CD4-positive, alpha-beta T cell treated with Interleukin-4 for 4 hours (primary cell): ENCODE measurements at regions not wholly inside any gene's neighbourhood (a gene's known extent, or its start where the extent isn't known, plus 50 kb on each side); places are given as distances from the start of the nearest gene placed in this dataset.
"Not testable (repeated sequence)": the region's sequence is repeated elsewhere in the genome, so short reads cannot be mapped to it uniquely, and the experiment has no call there.

Source experiments
- DNase-seq: peaks from one replicate; pipeline ENCODE4 v3.0.0-alpha.2; 2020

DNA sequence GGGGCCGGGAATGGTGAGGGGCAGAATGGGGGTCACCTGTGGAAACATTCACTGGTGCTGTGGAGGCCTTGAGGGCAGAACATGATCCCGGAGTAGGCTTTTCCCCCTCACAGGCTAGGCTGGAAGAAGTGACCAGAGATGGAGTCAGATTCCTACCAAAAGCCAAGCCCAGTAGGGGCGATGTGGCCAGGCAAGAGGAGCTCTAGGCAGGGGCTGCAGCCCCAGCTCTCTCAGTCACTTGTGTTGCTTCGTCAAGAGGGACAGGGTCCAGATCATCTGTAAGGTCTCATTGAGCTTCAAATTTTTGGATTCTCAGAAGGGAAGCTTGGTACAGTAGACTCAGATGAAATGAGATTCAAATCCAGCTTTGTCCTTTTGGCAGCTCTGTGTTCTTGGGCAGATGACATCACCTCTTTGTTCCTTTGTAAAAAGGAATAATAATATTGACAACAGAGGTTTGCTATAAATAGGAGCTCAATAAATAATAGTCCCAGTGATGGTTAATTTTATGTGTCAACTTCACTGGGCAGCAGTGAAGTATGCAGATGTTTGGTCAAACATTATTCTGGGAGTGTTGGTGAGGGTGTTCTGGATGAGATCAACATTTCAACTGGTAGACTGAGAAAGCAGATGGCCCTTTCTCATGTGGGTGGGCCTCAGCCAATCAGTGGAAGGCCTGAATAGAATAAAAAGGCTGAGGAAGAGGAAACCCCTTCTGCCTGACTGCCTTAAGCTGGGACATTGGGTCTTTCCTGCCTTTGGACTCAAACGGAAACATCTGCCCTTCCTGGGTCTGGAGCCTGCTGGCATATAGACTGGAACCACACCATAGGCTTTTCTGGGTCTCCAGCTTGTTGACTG is 324.7 kb upstream of the USP24 start:
- no peak for DNase-seq

DNA sequence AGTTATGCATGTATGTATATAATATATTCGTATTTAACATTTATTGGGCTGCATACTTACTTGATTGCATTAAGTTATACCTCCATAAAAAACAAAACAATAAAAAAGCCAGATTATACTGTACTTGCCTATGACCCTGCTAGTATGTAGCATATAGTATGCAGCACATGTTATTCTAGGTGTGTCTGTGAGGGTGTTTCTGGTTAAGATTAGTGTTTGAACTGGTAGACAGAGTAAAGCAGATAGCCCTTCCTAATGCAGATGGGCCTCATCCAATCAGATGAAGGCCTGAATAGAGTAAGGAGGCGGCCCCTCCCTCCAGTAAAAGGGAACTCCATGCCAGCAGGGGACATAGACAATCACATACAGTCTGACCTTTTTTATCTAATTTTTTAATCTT is 323.3 kb upstream of the USP24 start:
- no peak for DNase-seq

DNA sequence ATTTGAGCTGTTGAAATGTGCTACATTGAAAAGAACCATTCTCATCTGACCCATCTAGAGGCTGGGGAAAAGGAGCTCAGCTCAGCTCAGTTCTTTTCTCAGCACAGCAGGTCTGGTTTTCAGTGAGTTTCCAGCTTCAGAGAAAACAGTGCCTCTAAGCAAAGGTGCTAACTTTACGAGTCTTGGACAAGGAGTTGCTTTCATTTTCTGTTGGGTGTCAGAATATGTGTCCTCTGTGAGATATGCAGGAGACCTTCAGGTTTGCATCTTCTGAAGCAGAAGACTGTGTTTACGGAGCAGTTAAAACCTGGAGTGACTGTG is 321.3 kb upstream of the USP24 start:
- DNase-seq: no peak

DNA sequence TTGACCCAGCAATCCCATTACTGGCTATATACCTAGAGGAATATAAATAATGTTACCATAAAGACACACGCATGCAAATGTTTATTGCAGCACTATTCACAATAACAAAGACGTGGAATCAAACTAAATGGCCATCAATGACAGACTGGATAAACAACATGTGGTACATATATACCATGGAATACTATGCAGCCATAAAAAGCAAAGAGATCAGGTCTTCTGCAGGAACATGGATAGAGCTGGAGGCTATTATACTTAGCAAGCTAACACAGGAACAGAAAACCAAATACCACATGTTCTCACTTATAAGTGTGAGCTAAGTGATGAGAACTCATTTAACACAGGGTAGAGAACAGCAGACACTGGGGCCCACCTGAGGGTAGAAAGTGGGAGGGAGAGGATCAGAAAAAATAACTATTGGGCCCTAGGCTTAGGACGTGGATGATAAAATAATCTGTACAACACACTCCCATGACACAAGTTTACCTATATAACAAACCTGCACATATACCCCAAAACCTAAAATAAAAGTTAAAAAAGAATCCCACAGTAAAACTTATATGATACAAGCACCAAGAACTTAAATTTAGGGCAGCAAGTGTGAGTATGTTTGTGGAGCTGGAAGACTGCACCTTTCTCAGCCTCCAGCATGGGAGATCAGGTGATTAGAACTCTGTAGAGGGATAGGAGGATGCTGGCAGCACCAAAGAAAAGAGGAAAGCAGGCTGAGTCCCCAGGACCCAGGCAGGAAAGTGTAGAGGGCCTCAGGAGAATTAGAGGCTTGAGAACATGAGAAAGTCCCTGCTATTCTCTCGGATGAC is 320.8 kb upstream of the USP24 start:
- no peak for DNase-seq

DNA sequence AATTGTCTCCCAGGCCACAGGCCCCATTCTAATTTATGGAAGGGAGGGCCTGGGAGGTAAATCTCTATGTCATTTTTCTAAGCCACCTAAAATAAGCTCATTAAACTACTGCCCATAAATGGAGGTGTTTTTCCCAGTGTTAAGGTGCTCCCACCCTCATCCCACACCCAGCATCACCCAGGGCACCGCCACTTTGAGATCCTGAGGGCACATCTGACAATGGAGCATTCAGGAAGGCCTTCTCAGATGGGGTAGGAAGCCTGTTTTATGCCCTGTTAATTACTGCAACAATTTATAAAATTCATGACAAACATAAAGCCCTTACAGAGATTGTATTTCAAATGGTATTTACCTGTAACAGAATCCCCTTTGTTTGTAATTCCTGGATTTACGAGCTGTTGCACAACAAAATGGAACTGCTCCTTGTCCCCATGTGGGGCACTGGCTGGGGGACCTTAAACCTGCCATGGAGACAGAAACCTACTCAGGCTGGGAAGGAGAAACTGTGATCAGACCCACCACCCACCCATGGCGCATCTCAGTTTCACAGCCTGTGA is 319.5 kb upstream of the USP24 start:
- no peak for DNase-seq

DNA sequence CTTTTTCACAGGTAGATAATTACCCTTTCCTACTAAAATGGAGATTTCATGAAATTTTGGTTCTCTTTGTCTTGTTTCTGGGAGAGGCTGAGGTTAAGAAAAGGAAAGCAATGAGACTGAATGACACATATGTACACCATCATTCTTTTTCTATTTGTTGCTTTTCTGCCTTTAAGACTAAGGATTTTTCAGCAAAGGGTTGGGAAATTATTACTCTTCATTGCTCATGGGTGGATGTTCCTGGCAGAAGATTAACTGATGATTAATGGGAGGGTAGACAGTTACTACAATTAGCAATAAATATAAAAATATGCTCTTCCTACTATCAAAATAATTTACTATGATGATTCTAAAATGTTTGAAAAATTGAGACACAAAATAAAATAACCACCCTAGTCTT is 316.5 kb upstream of the USP24 start:
- no peak for DNase-seq

DNA sequence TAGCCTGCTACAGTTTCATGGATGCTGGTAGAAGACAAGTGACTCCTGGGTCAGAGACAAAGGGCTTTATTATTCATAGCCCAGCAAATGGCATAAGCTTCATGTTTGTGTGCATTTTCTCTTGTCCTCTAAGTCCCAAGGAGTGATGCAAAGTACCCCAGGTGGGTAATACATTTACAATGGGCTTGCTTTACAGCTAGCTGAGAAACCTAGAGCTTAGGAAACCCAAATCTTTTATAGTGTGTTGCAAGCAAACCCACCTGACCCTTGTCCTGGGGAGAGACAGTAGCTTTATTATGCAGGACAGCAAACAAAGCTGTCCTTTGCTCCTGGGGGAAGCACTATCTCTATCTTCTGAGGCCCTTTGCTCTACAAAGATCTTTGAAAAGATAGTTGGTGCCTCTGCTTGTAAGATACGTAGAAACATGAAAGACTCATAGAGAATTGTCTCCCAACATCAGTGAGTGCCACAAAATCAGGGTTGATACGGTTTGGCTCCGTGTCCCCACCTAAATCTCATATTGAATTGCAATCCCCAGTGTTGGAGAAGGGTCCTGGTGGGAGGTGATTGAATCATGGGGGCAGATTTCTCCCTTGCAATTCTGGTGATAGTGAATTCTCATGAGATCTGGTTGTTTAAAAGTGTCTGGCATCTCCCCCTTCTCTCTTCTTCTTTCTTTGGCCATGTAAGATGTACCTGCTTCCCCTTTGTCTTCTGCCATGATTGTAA is 315.8 kb upstream of the USP24 start:
- DNase-seq: no peak

DNA sequence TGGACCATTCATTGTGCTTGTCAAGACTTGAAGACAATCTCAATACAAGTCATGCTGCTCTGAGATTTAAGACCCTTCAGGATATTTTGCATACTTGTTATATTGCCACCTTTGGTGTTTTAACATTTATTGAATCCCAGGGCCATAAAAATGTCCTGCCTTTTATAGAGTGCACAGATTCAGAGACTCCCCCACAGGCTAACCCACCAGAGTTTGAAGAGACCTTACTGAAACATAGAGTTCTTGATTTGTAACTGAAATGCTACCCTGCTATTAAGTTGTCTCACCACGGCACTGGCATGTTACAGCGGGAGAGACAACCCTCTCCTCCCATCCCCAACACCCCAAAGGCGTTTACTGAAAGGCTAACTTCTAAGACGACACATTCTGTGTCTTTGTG is 313.9 kb upstream of the USP24 start:
- DNase-seq: no peak

DNA sequence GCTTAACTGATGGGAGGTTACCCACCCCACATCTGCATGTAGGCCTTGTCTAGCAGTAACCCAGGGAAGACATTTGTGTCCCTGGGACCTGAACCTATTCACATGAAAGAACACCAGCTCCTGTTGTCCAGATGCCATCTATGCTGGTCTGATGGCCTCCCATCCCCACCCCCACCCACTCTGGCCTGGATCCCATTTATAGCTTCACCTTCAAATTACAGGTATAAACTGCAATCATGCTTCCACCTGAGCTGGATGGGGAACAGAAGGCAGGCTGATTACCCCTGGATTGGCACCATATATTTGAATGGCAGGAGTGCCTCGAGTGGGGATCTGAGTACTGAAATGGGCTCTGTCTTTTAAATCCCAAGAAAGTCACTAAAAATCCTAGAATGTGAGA is 312.7 kb upstream of the USP24 start:
- DNase-seq: no peak

DNA sequence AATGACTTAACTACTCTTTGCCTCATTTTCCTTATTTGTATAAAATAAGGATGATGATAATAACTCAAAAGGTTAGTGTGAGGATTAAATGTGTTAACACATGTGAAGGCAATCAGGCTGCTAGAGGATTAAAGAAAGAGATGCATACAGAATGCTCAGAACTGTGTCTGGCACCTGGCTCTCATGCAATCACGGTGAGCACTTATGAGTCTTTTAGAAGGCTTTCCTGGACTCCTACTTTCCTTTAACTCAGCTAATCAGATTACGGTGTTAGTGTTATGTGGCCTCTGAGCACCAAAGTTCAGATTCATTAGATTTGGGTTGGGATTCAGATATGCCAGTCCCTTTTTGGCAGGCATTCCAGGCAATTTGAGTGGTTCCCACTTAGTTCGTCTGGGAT is 311.6 kb upstream of the USP24 start:
- no peak for DNase-seq

DNA sequence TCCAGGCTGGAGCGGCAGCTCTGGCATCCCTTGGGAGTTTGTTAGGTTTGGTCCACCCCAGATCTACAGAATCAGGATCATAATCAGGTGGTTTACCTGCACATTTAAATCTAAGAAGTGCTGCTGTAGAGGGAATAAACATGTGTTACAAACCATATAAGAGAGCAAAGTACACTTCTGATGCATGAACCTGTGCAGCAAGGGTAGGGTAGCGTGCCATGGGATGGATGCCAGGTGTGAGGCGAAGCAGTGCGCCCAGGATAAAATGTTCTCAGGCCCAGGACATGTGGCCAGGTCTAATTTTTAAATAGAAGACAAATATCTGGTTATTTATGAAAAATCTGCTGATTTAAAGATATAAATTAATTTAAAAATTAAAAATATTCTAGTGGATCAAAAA is 308.8 kb upstream of the USP24 start:
- DNase-seq: no peak

DNA sequence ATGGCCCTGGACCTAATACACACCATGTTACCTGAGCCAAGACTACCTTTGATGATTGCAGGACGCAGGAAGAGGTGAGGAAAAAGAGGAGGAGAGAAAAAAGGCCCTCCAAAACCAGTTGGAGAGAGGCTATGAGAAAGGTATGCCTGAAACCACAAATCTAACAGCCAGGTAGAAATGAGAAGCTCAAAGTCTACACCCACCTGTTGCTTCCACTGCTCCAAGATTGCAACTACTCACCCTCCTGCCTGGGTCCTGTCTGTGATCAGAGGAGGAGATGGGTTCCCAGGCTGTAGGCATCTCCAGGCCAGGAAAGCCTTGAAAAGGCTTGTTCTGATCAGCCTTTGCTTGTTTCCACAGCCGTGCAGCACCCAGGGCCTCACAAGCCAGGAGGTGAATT is 307.8 kb upstream of the USP24 start:
- DNase-seq: no peak

DNA sequence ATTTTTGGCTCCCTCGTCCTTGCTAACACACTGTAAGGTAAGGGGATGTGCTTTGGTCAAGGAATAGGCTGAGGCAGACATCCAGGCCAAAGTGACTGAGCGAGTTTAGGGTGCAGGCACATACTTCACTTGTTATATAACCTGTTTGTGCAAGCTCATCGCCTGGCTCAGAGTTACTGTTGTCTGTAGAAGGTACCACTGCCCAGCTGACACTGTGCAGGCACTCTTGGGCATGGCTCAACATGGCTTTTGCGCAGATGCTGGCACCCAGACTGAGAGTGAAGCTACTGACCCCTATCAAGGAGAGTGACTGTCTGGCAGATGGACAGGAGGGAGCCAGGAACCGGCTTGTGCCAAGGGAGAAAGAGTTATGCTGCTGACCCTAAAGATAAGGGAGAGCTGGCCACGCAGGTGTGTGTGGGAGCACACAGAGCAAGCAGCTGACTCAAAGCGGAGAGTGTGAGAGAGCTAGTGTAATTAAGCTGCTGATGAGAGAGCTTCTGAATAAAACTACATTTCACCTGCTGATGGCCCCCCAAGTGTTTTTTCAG is 307.3 kb upstream of the USP24 start:
- no peak for DNase-seq

DNA sequence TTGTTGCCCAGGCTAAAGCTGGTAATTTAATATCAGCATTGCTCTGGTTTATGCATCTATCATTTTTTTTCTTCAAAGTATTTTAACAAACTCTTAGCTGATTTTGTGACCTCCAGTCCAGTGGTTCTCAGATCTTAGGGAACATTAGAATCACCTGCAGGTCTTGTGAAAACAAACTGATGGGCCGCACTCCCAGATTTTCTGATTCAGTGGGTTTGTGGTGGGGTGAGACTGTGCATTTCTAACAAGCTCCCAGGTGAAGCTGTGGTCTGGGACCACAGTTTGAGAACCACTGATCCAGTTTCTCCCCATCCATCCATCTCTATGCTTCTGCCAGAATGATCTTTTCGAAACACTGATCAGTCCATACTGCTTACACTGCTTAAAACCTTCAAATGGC is 305.7 kb upstream of the USP24 start:
- DNase-seq: no peak

DNA sequence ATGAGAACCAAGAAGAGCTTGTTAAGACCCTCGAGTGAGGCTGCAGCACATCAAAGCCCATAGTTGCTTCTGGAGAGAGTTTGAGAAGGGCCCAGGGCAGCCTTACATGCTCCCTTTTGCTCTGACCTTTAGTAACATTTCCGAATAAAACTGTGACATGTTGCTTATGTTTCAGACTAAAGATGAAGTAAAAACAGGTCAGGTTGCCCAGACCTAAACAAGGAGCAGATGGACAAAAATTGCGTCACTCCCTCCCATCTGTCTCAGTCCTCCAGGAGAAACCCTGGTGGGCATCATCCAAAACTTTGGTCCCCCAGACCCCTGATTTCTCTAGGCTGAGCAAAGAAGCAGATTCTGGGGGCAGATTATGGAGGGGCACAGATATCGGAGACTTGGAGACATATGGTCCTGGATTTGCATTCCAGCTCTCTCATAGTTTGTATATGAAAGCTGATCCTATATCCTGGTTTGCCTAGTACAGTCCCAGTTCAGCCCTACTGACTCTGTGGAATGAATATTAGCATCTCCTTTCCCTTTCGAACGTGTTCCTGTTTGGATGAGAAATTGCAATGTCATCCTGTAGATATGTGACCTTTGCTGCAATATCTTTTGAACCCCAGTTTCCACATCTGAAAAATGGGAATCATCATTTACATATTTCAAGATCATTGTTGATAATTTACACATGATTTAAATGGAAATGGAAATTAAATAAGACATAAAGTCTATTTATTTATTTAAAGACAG is 304.9 kb upstream of the USP24 start:
- DNase-seq: no peak

DNA sequence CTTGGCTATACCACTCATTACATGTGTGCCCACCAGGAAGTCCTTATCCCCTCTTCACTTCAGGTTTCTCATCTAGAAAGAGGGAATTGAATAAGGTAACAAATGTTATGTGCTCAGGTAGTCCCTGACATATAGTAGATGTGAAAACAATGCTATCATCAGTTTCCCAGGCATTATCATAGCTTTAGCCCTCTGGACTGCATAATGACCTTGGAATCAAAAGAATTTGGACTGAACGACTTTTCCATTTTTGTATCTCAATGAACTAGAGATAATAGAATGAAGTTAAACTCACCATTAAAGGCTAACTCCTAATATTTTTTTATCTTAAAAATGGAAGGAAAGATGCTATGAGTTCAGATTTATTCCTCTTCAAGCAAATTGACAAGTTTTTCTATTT is 304.1 kb upstream of the USP24 start:
- DNase-seq: no peak

DNA sequence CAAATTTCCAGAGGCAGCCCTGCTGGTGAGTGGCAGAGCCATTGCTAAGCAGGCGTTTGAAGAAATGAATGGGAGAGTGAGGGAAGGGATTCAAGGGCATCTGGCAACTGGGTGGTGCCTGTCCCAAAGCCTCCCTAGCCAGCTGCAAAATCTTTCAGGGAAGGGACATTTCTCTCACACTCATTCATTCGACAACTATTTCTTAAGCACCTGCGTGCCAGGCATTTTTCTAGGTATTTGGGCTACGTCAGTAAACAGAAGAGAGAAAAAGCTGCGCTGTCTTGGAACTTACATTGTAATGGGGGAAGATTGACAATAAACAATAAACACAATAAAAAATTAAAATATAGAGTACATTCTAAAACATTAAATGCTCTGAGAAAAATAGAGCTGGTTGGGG is 301.9 kb upstream of the USP24 start:
- DNase-seq: no peak

DNA sequence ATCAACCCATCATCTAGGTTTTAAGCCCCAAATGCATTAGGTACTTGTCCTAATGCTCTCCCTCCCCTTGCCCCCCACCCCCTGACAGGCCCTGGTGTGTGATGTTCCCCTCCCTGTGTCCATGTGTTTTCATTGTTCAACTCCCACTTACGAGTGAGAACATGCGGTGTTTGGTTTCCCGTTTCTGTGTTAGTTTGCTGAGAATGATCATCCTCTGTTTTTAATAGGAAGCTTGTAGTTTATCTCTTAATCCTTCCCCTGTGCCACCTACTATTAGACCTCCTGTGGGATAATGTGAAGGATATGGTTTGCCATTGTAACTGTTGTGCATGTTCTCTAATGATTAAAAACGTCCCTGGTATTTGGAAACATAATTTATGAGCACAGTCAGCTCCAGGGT is 299.4 kb upstream of the USP24 start:
- not testable (repeated sequence) for DNase-seq

DNA sequence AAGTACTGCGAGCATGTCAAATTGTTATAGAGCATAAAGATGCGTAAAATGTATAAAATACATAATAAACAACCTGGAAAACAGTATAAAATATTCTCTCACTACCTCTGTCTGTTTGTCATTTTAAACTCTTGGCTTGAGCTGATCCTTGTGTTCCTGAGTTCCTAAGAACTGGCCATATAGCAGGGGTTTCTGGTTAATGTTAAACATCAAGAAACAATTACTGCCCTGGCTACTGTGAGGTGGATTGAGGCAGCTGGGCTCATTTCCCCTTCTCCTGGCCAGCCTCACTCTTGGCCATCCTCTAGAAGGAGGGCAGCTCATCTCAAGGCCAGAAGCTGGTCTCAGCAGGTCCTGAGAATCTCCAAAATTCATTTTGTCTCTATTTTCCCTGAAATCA is 297.3 kb upstream of the USP24 start:
- DNase-seq: no peak

DNA sequence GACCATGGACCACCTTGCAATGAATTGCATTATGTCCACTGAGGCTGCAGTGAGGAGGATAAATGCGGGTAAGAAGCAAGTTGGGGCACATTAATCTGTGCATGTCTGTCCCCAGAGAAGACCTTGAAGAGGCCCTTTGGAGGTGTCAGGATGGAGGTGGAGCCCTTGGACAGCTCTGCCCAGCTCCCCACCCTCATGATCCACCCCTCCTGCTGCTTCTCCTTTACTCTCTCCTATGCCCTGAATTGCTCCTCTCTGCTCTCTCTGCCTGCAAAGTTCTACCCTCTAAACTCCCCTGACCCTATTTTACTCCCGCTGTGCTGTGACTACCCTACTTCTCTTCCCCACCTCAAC is 292.4 kb upstream of the USP24 start:
- DNase-seq: no peak

DNA sequence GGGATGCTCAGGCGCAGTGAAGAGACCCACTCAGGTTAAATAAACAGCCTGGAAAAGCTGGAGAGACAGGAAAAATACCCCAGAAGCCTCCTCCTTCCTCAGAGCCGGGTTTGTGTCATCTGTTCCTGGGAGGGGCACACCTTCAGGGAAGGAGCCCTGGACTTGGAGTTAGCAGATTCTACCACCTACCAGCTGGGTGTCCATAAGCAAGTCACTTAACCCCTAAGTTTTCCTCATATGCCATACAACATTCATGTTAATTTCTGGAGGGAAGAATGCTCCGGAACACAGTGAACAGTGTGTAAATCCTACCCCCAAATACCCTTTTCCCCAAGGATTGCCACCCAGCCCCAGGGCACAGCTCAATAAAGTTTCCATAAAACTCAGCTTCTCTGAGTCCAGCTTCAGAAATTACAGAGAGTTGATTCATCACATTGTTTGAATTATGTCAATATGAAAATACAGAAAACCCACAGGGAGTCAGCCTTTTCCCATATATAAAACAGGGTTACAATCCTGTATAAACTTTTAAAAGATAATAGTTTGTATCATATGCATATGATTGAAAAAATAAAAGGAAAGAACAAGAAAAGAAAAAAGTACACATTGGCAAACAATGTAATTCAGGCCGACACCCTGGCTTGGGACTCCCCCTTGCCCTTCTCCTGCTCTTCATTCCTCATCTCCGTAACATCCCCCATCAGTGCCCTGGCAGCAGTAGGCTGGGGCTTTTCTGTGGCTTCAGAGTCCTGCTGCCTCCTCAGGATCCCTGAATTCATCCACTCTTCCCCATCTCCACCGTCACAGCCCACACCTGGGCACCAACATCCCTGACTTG is 291.8 kb upstream of the USP24 start:
- no peak for DNase-seq

DNA sequence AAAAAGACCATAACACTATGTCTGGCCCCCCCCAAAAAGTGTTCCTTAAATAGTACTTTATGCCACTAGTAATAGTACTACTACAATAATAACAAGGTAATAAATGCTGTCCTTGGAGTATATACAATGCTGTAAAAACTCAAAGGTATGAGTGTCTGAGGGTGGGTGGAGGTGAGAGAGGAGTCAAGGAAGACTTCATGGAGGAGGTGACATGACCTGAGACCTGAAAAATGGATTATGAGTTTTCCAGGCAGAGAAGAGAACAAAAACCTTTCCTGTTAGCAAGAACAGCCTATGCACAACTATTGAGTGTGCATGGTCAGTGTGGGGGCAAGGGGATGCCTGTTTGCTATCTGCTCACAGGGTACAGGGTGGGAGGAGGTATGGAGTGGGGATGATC is 290.2 kb upstream of the USP24 start:
- DNase-seq: no peak
